ENCODE measurements at regions not wholly inside any gene's neighbourhood (a gene's known extent, or its start where the extent isn't known, plus 50 kb on each side); places are given as distances from the start of the nearest gene placed in this dataset.

- TF ChIP-seq CTCF (IDR thresholded peaks at IDR 0.05), result no peak
- TF ChIP-seq POLR2AphosphoS5 (IDR thresholded peaks at IDR 0.05; ENCODE audit: insufficient read depth in 1 of 2, low read depth in 1 of 2), result no peak
- TF ChIP-seq POLR2A (IDR thresholded peaks at IDR 0.05), result no peak
These were observed 116.9 kb downstream of the NR4A2 start for GRCh38 chr2:156215656-156216055.
